B cell (primary cell): ENCODE measurements at regions not wholly inside any gene's neighbourhood (a gene's known extent, or its start where the extent isn't known, plus 50 kb on each side); places are given as distances from the start of the nearest gene placed in this dataset.

Experiments
- EZH2 ChIP-seq: IDR thresholded peaks from 2 replicates; pipeline ENCODE4 v1.6.1; 2012; ENCODE audit warnings: borderline replicate concordance, low read depth, mild to moderate bottlenecking, moderate library complexity, low read length; ENCODE audit not compliant: insufficient read depth, poor library complexity, severe bottlenecking
- TF ChIP-seq, protein P1 (sequence below): fragments of 200-600 bp; IDR thresholded peaks from one replicate; pipeline ENCODE4 v1.8.0; 2022; ENCODE audit warnings: antibody characterized with exemption, mild to moderate bottlenecking

DNA sequence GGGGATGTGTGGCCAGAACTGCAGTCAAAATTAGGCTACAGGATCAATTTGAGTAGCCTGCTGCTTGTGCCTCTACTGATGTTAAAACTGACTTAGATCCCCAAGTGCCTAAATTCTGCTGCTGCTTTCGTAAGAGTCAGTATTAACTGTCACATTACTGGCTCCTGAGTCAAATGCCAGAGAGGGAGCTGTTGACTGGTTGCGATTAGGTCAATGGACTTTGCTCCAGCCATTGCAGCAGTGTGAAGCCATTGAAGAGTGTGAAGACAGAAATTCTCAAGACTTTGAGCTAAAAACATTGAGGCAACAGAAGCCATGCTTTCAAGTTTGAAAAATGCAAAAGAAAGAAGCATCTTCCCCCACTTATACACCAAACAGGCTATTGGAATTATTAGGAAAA, 151.1 kb upstream of the MITF start:
- no peak for TF ChIP-seq EZH2
- TF ChIP-seq, protein P1, sequence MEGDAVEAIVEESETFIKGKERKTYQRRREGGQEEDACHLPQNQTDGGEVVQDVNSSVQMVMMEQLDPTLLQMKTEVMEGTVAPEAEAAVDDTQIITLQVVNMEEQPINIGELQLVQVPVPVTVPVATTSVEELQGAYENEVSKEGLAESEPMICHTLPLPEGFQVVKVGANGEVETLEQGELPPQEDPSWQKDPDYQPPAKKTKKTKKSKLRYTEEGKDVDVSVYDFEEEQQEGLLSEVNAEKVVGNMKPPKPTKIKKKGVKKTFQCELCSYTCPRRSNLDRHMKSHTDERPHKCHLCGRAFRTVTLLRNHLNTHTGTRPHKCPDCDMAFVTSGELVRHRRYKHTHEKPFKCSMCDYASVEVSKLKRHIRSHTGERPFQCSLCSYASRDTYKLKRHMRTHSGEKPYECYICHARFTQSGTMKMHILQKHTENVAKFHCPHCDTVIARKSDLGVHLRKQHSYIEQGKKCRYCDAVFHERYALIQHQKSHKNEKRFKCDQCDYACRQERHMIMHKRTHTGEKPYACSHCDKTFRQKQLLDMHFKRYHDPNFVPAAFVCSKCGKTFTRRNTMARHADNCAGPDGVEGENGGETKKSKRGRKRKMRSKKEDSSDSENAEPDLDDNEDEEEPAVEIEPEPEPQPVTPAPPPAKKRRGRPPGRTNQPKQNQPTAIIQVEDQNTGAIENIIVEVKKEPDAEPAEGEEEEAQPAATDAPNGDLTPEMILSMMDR = no peak
